ENCODE measurements at regions not wholly inside any gene's neighbourhood (a gene's known extent, or its start where the extent isn't known, plus 50 kb on each side); places are given as distances from the start of the nearest gene placed in this dataset.
A peak's percentile ranks its signal among the peaks of the same experiment; 100 is the strongest.
"Not testable (repeated sequence)": the region's sequence is repeated elsewhere in the genome, so short reads cannot be mapped to it uniquely, and the experiment has no call there.

- ATAC-seq; intact Hi-C loops (cut with DNase I, micrococcal nuclease); DNase-seq: not testable (repeated sequence)
Measured at GRCh38 chr16:72729552-72729951, 318.4 kb downstream of the ZFHX3 start.

- DNase-seq (no peak), ATAC-seq (no peak)
- intact Hi-C loops (cut with DNase I, micrococcal nuclease): no loop called here
Measured at GRCh38 chr16:72728516-72728915, 319.4 kb downstream of the ZFHX3 start.

- intact Hi-C loops (cut with DNase I, micrococcal nuclease): no loop called here
- ATAC-seq (no peak), DNase-seq (no peak)
Measured at GRCh38 chr16:72727565-72727964, 320.4 kb downstream of the ZFHX3 start.

GRCh38 chr16:72725643-72726042 lies 322.3 kb downstream of the ZFHX3 start:
- intact Hi-C loops (cut with DNase I, micrococcal nuclease): no loop called here
- DNase-seq (no peak), ATAC-seq (no peak)

GRCh38 chr16:72723781-72724180 lies 324.1 kb downstream of the ZFHX3 start:
- intact Hi-C loops (cut with DNase I, micrococcal nuclease): no loop called here
- DNase-seq (no peak), ATAC-seq (no peak)

- DNase-seq (no peak), ATAC-seq (no peak)
- intact Hi-C loops (cut with DNase I, micrococcal nuclease): no loop called here
Measured at GRCh38 chr16:72722552-72722951, 325.4 kb downstream of the ZFHX3 start.

- no peak for ATAC-seq
- DNase-seq: no peak
- intact Hi-C loops (cut with DNase I, micrococcal nuclease): no loop called here
Measured at GRCh38 chr16:72721981-72722380, 325.9 kb downstream of the ZFHX3 start.

- DNase-seq (no peak), ATAC-seq (no peak)
- intact Hi-C loops (cut with DNase I, micrococcal nuclease): no loop called here
Measured at GRCh38 chr16:72715267-72715666, 332.7 kb downstream of the ZFHX3 start.

GRCh38 chr16:72711823-72712222 lies 336.1 kb downstream of the ZFHX3 start:
- no peak for ATAC-seq
- intact Hi-C loops (cut with DNase I, micrococcal nuclease): no loop called here

GRCh38 chr16:72705801-72706200 lies 342.1 kb downstream of the ZFHX3 start:
- ATAC-seq: no peak
- no peak for DNase-seq
- intact Hi-C loops (cut with DNase I, micrococcal nuclease): no loop called here

More at GRCh38 chr16:72711823-72712222, 336.1 kb downstream of the ZFHX3 start:
- DNase-seq: no peak

- DNase-seq (no peak), ATAC-seq (no peak)
- intact Hi-C loops (cut with DNase I, micrococcal nuclease): no loop called here
Measured at GRCh38 chr16:72704746-72705372, 343.1 kb downstream of the ZFHX3 start.

GRCh38 chr16:72689851-72690250 lies 358.1 kb downstream of the ZFHX3 start:
- ATAC-seq: no peak
- intact Hi-C loops (cut with DNase I, micrococcal nuclease): no loop called here

GRCh38 chr16:72680732-72681131 lies 367.2 kb downstream of the ZFHX3 start:
- DNase-seq (no peak), ATAC-seq (no peak)
- intact Hi-C loops (cut with DNase I, micrococcal nuclease): no loop called here

More at GRCh38 chr16:72689851-72690250, 358.1 kb downstream of the ZFHX3 start:
- no peak for DNase-seq

GRCh38 chr16:72679856-72680255 lies 368.1 kb downstream of the ZFHX3 start:
- intact Hi-C loops (cut with DNase I, micrococcal nuclease): no loop called here

GRCh38 chr16:72677662-72678447 lies 370.1 kb downstream of the ZFHX3 start:
- ATAC-seq (peak; percentile 96), DNase-seq (peak; percentile 22 to 41)
- intact Hi-C loops (cut with DNase I, micrococcal nuclease): no loop called here

More at GRCh38 chr16:72679856-72680255, 368.1 kb downstream of the ZFHX3 start:
- no peak for ATAC-seq
- DNase-seq: no peak

- ATAC-seq: no peak
- no peak for DNase-seq
- intact Hi-C loops (cut with DNase I, micrococcal nuclease): no loop called here
Measured at GRCh38 chr16:72673118-72673517, 374.8 kb downstream of the ZFHX3 start.

- intact Hi-C loops (cut with DNase I, micrococcal nuclease): no loop called here
- no peak for DNase-seq
Measured at GRCh38 chr16:72666267-72666666, 381.7 kb downstream of the ZFHX3 start.

GRCh38 chr16:72665701-72666100 lies 382.2 kb downstream of the ZFHX3 start:
- intact Hi-C loops (cut with DNase I, micrococcal nuclease): no loop called here
- DNase-seq (no peak), ATAC-seq (no peak)

More at GRCh38 chr16:72666267-72666666, 381.7 kb downstream of the ZFHX3 start:
- no peak for ATAC-seq

GRCh38 chr16:72664509-72665408 lies 383.2 kb downstream of the ZFHX3 start:
- intact Hi-C loops (cut with DNase I, micrococcal nuclease): no loop called here
- peak; percentile 98 for DNase-seq
- peak; percentile 100 for ATAC-seq
